ENCODE measurements at regions not wholly inside any gene's neighbourhood (a gene's known extent, or its start where the extent isn't known, plus 50 kb on each side); places are given as distances from the start of the nearest gene placed in this dataset.

GRCh38 chr22:48979482-48979881 is 848.2 kb downstream of the BRD1 start:
- DNase-seq, result no peak

- no peak for DNase-seq
These were observed 850.8 kb downstream of the BRD1 start for GRCh38 chr22:48976556-48977535.

GRCh38 chr22:48975886-48976285 is 851.8 kb downstream of the BRD1 start:
- no peak for DNase-seq

GRCh38 chr22:48975316-48975741 is 852.3 kb downstream of the BRD1 start:
- no peak for DNase-seq

GRCh38 chr22:48974443-48975315 is 853.0 kb downstream of the BRD1 start:
- DNase-seq, result no peak

- no peak for DNase-seq
These were observed 854.0 kb downstream of the BRD1 start for GRCh38 chr22:48973694-48974041.

GRCh38 chr22:48972979-48973693 is 854.5 kb downstream of the BRD1 start:
- DNase-seq, result no peak

GRCh38 chr22:48968201-48968959 is 859.3 kb downstream of the BRD1 start:
- no peak for DNase-seq

GRCh38 chr22:48963405-48963804 is 864.3 kb downstream of the BRD1 start:
- DNase-seq, result no peak

- DNase-seq, result no peak
These were observed 866.0 kb downstream of the BRD1 start for GRCh38 chr22:48961705-48962104.

GRCh38 chr22:48960980-48961660 is 866.6 kb downstream of the BRD1 start:
- no peak for DNase-seq

GRCh38 chr22:48960576-48960975 is 867.1 kb downstream of the BRD1 start:
- no peak for DNase-seq

GRCh38 chr22:48959496-48959895 is 868.2 kb downstream of the BRD1 start:
- DNase-seq, result no peak

GRCh38 chr22:48957987-48958321 is 869.7 kb downstream of the BRD1 start:
- DNase-seq, result no peak

- DNase-seq, result no peak
These were observed 870.2 kb downstream of the BRD1 start for GRCh38 chr22:48957311-48957986.

- no peak for DNase-seq
These were observed 872.0 kb downstream of the BRD1 start for GRCh38 chr22:48955351-48956311.

- no peak for DNase-seq
These were observed 872.8 kb downstream of the BRD1 start for GRCh38 chr22:48954781-48955311.

GRCh38 chr22:48953830-48954229 is 873.8 kb downstream of the BRD1 start:
- no peak for DNase-seq

All from hypothalamus (tissue), 51 donors.